Heart left ventricle (tissue), 16 donors: ENCODE measurements at regions not wholly inside any gene's neighbourhood (a gene's known extent, or its start where the extent isn't known, plus 50 kb on each side); places are given as distances from the start of the nearest gene placed in this dataset.
"Not testable (repeated sequence)": the region's sequence is repeated elsewhere in the genome, so short reads cannot be mapped to it uniquely, and the experiment has no call there.

Experiments
- ATAC-seq, 4 donors: fragments of 200-7000 bp; cut with Tn5 transposase; one replicate each; pipeline ENCODE4 v1.9.1; 2020 to 2022; ENCODE audit warnings: moderate library complexity in 4 of 4, mild to moderate bottlenecking in 3 of 4, moderate number of reproducible peaks in 1 of 4
- DNase-seq, 5 donors: peaks; one replicate each; pipeline ENCODE4 v3.0.0-alpha.2; 2020
- H3K27ac ChIP-seq, 12 donors: fragments of 200-600 bp; sonication (generic) in 4 of 12; one replicate each; pipeline versions ENCODE4 v1.5.0 to v1.8.0; 2016 to 2022; ENCODE audit warnings: mild to moderate bottlenecking in 2 of 12
- H3K27me3 ChIP-seq, 9 donors: fragments of 200-600 bp; sonication (generic) in 2 of 9; one replicate each; pipeline versions ENCODE4 v1.5.1 to v1.8.0; 2016 to 2022; ENCODE audit warnings: mild to moderate bottlenecking in 3 of 9
- H3K36me3 ChIP-seq, 9 donors: fragments of 200-600 bp; sonication (generic) in 2 of 9; one replicate each; pipeline versions ENCODE4 v1.5.0 to v1.8.0; 2018 to 2022; ENCODE audit warnings: mild to moderate bottlenecking in 2 of 9
- H3K4me1 ChIP-seq, 12 donors: fragments of 200-600 bp; sonication (generic) in 4 of 12; one replicate each; pipeline versions ENCODE4 v1.5.0 to v1.8.0; 2016 to 2022; ENCODE audit warnings: mild to moderate bottlenecking in 3 of 12
- H3K4me3 ChIP-seq, 12 donors: fragments of 200-600 bp; sonication (generic) in 4 of 12; one replicate each; pipeline versions ENCODE4 v1.5.0 to v1.8.0; 2017 to 2022; ENCODE audit warnings: mild to moderate bottlenecking in 9 of 12, moderate library complexity in 4 of 12
- H3K9me3 ChIP-seq, 12 donors: fragments of 200-600 bp; sonication (generic) in 4 of 12; one replicate each; pipeline versions ENCODE4 v1.5.0 to v1.8.0; 2016 to 2022; ENCODE audit warnings: mild to moderate bottlenecking in 1 of 12
- CTCF ChIP-seq, 12 donors: fragments of 200-600 bp; sonication (generic) in 4 of 12; IDR thresholded peaks; one replicate each; pipeline versions ENCODE4 v1.5.0 to v1.8.0; 2018 to 2022; ENCODE audit warnings: antibody characterized with exemption in 12 of 12, mild to moderate bottlenecking in 5 of 12
- POLR2A ChIP-seq, 2 donors: fragments of 450-650 bp; IDR thresholded peaks; one replicate each; pipeline ENCODE4 v1.6.1; 2017; ENCODE audit warnings: antibody characterized with exemption in 2 of 2, mild to moderate bottlenecking in 2 of 2, moderate library complexity in 2 of 2
- WGBS, 4 donors: extraction: QIAGEN DNeasy Blood & Tissue Kit in 2 of 4; methylation state at CpG; one replicate each; pipeline versions ENCODE4 v1.1.5 to v1.1.7; 2013 to 2018; 5-methylcytosine and 5-hydroxymethylcytosine counted together
- intact Hi-C, 10 donors: fragments of 100-400 bp; cut with DNase I; formaldehyde crosslinking; loops; one replicate each; pipeline versions ENCODE4 v1.11.1 to v1.14.2; 2022
- donor health status: ischemic (EF 13 %, LVEDD 7.1; RV severe dilation, severe dysfunction).
- donor health status: healthy with polysubstance abuse.
- donor health status: DM: no; HTN: yes; CAD: no.
- donor health status: DM: no; HTN: no; CAD: no.
- donor health status: ischemic (EF 25% LVEDD 6.9; RV normal size, moderate dysfunction).
- donor health status: ischemic (EF 25% LVEDD 5.7; RV mildly dilated, moderate dysfunction).
- donor health status: healthy.
- donor health status: DM: yes; HTN: yes; CAD: no.
- donor health status: ischemic (EF 35%, LVEDD 5.7; RV mildly dilated, moderate dysfunction).
- donor health status: nonischemic (EF 11% LVEDD 7.7; RV severe dilation, severe dysfunction).
- donor health status: DM: yes; HTN: yes; CAD: no.
- donor health status: PGD.
- donor health status: ischemic (EF 29% LVEDD 5.4; RV normal size, mild dysfunction).
- donor health status: nonischemic (EF 23%, LVEDD 6.1; RV moderate dilation, normal function).

GRCh38 chr10:120039046-120039445, 146.5 kb downstream of the SEC23IP start:
- Histone ChIP-seq H3K36me3 (no peaks in the 10 kb centered on the region), H3K9me3 (no peaks in the 10 kb centered on the region), H3K4me3 (no peak overlapping the region), H3K27me3 (no peaks in the 10 kb centered on the region), H3K27ac (no peak overlapping the region), H3K4me1 (no peaks in the 10 kb centered on the region)
- no peak for ATAC-seq
- intact Hi-C loops = no loop called here
- no peak for DNase-seq
- TF ChIP-seq POLR2A (IDR thresholded peaks at IDR 0.05) (no peak), CTCF (IDR thresholded peaks at IDR 0.05) (no peak)

- no peaks in the 10 kb centered on the region for H3K4me1 ChIP-seq
- TF ChIP-seq CTCF (IDR thresholded peaks at IDR 0.05) (no peak), POLR2A (IDR thresholded peaks at IDR 0.05) (no peak)
- H3K27me3 ChIP-seq = no peaks in the 10 kb centered on the region
- H3K27ac ChIP-seq = no peak overlapping the region
- WGBS, 4 donors = 80 to 91% (median 85%) methylated on average over 6 of the region's 6 CpGs
- intact Hi-C loops = no loop called here
- no peak overlapping the region for H3K4me3 ChIP-seq
- ATAC-seq (no peak), DNase-seq (no peak)
- no peaks in the 10 kb centered on the region for H3K36me3 ChIP-seq
- no peaks in the 10 kb centered on the region for H3K9me3 ChIP-seq
These were observed 147.3 kb downstream of the SEC23IP start for GRCh38 chr10:120039826-120040225.

GRCh38 chr10:120041807-120042559, 149.5 kb downstream of the SEC23IP start:
- no peak for ATAC-seq
- no peak overlapping the region for H3K27ac ChIP-seq
- no peaks in the 10 kb centered on the region for H3K27me3 ChIP-seq
- no peaks in the 10 kb centered on the region for H3K4me1 ChIP-seq
- H3K9me3 ChIP-seq = no peaks in the 10 kb centered on the region
- H3K4me3 ChIP-seq = no peak overlapping the region
- no peak for DNase-seq
- TF ChIP-seq CTCF (IDR thresholded peaks at IDR 0.05) = no peak
- intact Hi-C loops = no loop called here
- no peaks in the 10 kb centered on the region for H3K36me3 ChIP-seq
- WGBS, 4 donors = 46 to 70% (median 62%) methylated on average over 4 to 12 of the region's 12 CpGs

- no peak overlapping the region for H3K27ac ChIP-seq
- no peak overlapping the region for H3K4me3 ChIP-seq
- H3K9me3 ChIP-seq = no peaks in the 10 kb centered on the region
- intact Hi-C loops = no loop called here
- H3K36me3 ChIP-seq = no peaks in the 10 kb centered on the region
- no peaks in the 10 kb centered on the region for H3K4me1 ChIP-seq
- no peak for DNase-seq
- no peak for ATAC-seq
- TF ChIP-seq CTCF (IDR thresholded peaks at IDR 0.05) (no peak), POLR2A (IDR thresholded peaks at IDR 0.05) (no peak)
- H3K27me3 ChIP-seq = no peaks in the 10 kb centered on the region
These were observed 150.2 kb downstream of the SEC23IP start for GRCh38 chr10:120042705-120043104.

- H3K4me3 ChIP-seq, H3K36me3 ChIP-seq, H3K4me1 ChIP-seq, DNase-seq, H3K9me3 ChIP-seq, ATAC-seq, intact Hi-C loops, H3K27ac ChIP-seq, H3K27me3 ChIP-seq: not testable (repeated sequence)
- 85 to 96% (median 93%) methylated on average over 7 of the region's 7 CpGs for WGBS, 4 donors
These were observed 154.8 kb downstream of the SEC23IP start for GRCh38 chr10:120047373-120047772.
